HG02943 (cell line): ENCODE measurements at regions not wholly inside any gene's neighbourhood (a gene's known extent, or its start where the extent isn't known, plus 50 kb on each side); places are given as distances from the start of the nearest gene placed in this dataset.

Experiments
- ATAC-seq: cut with Tn5 transposase; IDR thresholded peaks from one replicate; pipeline ENCODE4 v1.9.1; 2021; ENCODE audit warnings: mild to moderate bottlenecking, low read depth, moderate library complexity; ENCODE audit not compliant: unreplicated experiment

- ATAC-seq: no peak
Observed at GRCh38 chr13:26989957-26990713, 181.5 kb downstream of the USP12 start.

GRCh38 chr13:26989261-26989956 is 182.2 kb downstream of the USP12 start:
- no peak for ATAC-seq

GRCh38 chr13:26988059-26988769 is 183.4 kb downstream of the USP12 start:
- no peak for ATAC-seq

- ATAC-seq: no peak
Observed at GRCh38 chr13:26987486-26988013, 184.1 kb downstream of the USP12 start.

GRCh38 chr13:26985285-26985878 is 186.2 kb downstream of the USP12 start:
- ATAC-seq: no peak

GRCh38 chr13:26984337-26984736 is 187.3 kb downstream of the USP12 start:
- no peak for ATAC-seq

- no peak for ATAC-seq
Observed at GRCh38 chr13:26983543-26984320, 187.9 kb downstream of the USP12 start.

GRCh38 chr13:26980099-26981031 is 191.2 kb downstream of the USP12 start:
- no peak for ATAC-seq

- ATAC-seq: no peak
Observed at GRCh38 chr13:26979334-26979733, 192.3 kb downstream of the USP12 start.

GRCh38 chr13:26978081-26978860 is 193.3 kb downstream of the USP12 start:
- ATAC-seq: no peak

GRCh38 chr13:26977541-26977940 is 194.1 kb downstream of the USP12 start:
- no peak for ATAC-seq

- no peak for ATAC-seq
Observed at GRCh38 chr13:26976313-26976712, 195.3 kb downstream of the USP12 start.

GRCh38 chr13:26973946-26974345 is 197.7 kb downstream of the USP12 start:
- ATAC-seq: no peak

- ATAC-seq: no peak
Observed at GRCh38 chr13:26973295-26973694, 198.3 kb downstream of the USP12 start.

GRCh38 chr13:26971990-26972887 is 199.4 kb downstream of the USP12 start:
- no peak for ATAC-seq

- no peak for ATAC-seq
Observed at GRCh38 chr13:26968431-26969341, 202.9 kb downstream of the USP12 start.
